ENCODE measurements at regions not wholly inside any gene's neighbourhood (a gene's known extent, or its start where the extent isn't known, plus 50 kb on each side); places are given as distances from the start of the nearest gene placed in this dataset.

DNA sequence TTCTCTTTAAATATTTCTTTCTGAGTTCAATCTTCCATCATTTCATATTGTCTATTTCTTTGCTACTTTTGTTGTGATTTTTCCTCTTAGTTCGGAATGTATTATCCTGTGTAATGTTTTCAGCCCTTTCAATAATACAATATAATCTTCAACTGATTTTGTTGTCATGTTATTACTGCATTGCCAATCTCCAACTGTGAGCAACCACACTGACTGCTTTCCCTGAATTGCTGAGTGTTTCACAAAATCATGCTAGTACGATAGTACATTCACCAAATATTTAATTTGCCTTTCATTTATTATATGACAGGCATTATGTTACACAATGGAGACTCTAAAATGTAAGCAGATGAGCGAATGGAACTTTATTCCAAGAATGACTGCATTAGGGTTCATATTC, 744.3 kb upstream of the ATXN8OS start:
- DNase-seq (ENCODE audit: low spot score) (no peak), ATAC-seq (ENCODE audit: insufficient number of reproducible peaks, low FRiP score, low read depth) (no peak)
- TF ChIP-seq, protein P1, sequence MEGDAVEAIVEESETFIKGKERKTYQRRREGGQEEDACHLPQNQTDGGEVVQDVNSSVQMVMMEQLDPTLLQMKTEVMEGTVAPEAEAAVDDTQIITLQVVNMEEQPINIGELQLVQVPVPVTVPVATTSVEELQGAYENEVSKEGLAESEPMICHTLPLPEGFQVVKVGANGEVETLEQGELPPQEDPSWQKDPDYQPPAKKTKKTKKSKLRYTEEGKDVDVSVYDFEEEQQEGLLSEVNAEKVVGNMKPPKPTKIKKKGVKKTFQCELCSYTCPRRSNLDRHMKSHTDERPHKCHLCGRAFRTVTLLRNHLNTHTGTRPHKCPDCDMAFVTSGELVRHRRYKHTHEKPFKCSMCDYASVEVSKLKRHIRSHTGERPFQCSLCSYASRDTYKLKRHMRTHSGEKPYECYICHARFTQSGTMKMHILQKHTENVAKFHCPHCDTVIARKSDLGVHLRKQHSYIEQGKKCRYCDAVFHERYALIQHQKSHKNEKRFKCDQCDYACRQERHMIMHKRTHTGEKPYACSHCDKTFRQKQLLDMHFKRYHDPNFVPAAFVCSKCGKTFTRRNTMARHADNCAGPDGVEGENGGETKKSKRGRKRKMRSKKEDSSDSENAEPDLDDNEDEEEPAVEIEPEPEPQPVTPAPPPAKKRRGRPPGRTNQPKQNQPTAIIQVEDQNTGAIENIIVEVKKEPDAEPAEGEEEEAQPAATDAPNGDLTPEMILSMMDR (IDR thresholded peaks at IDR 0.05), result no peak
- H3K36me3 ChIP-seq, result no peaks in the 10 kb centered on the region
- H3K27ac ChIP-seq, result no peak overlapping the region
- no peaks in the 10 kb centered on the region for H3K9me3 ChIP-seq
- no peak overlapping the region for H3K4me3 ChIP-seq
- no peaks in the 10 kb centered on the region for H3K4me1 ChIP-seq (ENCODE audit: control insufficient read depth in 1 of 2, low read depth in 2 of 2)
- H3K27me3 ChIP-seq (replicated peaks; ENCODE audit: insufficient read depth), result no peaks in the 10 kb centered on the region

DNA sequence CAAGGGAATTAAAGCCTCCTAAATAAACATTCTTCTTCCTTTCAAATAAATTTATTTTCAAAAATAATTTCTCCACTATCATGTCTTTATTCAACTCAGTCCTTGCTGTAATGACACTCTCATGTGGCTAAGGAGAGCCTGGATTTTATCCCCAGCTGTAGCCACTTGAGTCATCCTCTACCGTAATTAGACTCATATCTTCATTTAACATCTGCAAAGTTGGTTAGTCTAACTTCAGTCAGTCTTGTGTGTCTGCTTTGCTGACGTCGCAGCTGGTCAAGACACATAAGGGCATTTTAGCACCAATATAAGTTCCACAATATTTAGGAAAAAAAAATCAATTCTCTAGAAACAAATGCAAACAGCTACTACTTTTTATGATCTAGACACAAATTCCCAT, 776.4 kb upstream of the ATXN8OS start:
- no peaks in the 10 kb centered on the region for H3K27me3 ChIP-seq (replicated peaks; ENCODE audit: insufficient read depth)
- H3K9me3 ChIP-seq, result no peaks in the 10 kb centered on the region
- TF ChIP-seq, protein P1 (IDR thresholded peaks at IDR 0.05), result no peak
- H3K36me3 ChIP-seq, result no peaks in the 10 kb centered on the region
- no peak for ATAC-seq (ENCODE audit: insufficient number of reproducible peaks, low FRiP score, low read depth)
- H3K27ac ChIP-seq, result no peak overlapping the region
- no peak overlapping the region for H3K4me3 ChIP-seq
- no peaks in the 10 kb centered on the region for H3K4me1 ChIP-seq (ENCODE audit: control insufficient read depth in 1 of 2, low read depth in 2 of 2)
- DNase-seq (ENCODE audit: low spot score), result no peak

DNA sequence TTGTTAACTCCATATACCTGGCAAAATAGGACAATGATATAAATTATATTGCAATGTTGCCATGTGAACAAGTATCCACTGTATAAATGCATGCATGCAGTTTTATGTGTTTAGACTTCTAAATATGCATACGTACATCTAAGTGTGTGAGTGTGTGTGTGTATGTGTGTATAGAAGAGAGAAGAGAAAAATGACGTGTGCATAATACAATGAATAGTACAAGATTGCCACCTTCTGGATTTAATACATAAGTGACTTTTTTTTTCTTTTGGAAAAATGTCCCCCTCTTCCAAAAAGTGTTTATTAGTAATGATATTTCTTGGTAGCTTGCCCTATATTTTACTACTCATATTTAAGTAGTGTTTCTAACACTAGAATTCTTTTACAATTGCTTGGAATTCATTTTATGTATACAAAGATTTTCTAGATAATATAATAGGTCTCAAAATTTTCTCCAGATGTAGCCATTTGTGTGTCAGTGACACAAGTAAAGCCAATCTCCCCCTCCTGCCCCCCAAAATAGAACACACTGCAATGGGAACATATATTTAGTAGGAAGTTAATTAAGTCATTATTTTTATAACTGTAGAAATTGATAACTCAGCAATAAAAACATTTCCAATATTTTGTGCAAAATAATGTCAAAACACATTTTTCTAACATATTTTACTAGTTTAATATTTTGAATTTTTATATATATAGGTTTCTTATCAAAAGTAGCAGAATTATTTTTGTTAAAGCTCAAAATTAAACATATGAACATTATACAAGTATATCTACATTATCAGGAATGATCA, 783.3 kb upstream of the ATXN8OS start:
- ATAC-seq (ENCODE audit: insufficient number of reproducible peaks, low FRiP score, low read depth) (no peak), DNase-seq (ENCODE audit: low spot score) (no peak)
- TF ChIP-seq, protein P1 (IDR thresholded peaks at IDR 0.05), result no peak
- no peaks in the 10 kb centered on the region for H3K4me1 ChIP-seq (ENCODE audit: control insufficient read depth in 1 of 2, low read depth in 2 of 2)
- no peaks in the 10 kb centered on the region for H3K36me3 ChIP-seq
- H3K4me3 ChIP-seq, result no peak overlapping the region
- H3K27me3 ChIP-seq (replicated peaks; ENCODE audit: insufficient read depth), result no peaks in the 10 kb centered on the region
- no peaks in the 10 kb centered on the region for H3K9me3 ChIP-seq
- H3K27ac ChIP-seq, result no peak overlapping the region

DNA sequence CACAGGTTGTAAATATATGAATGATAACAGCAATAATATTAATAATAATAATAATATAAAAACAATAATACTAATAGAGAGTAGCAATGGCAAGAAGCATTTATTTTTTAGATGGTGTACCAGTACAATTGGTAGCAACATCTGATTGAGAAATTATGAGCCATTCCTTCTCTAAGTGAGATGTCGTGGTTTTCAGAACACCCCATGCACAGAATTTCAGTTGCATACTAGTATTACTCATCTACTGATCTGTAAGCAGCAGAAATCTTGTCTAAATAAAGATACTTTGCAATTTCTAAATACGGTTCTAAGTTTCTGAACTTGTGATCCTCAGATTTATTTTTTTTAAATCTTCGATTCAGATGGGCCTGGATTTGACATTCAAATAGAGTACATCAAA, 788.0 kb upstream of the ATXN8OS start:
- TF ChIP-seq, protein P1 (IDR thresholded peaks at IDR 0.05), result no peak
- H3K4me1 ChIP-seq (ENCODE audit: control insufficient read depth in 1 of 2, low read depth in 2 of 2), result no peaks in the 10 kb centered on the region
- no peaks in the 10 kb centered on the region for H3K36me3 ChIP-seq
- DNase-seq (ENCODE audit: low spot score), result no peak
- no peak overlapping the region for H3K27ac ChIP-seq
- no peaks in the 10 kb centered on the region for H3K9me3 ChIP-seq
- no peaks in the 10 kb centered on the region for H3K27me3 ChIP-seq (replicated peaks; ENCODE audit: insufficient read depth)
- ATAC-seq (ENCODE audit: insufficient number of reproducible peaks, low FRiP score, low read depth), result no peak
- H3K4me3 ChIP-seq, result no peak overlapping the region

DNA sequence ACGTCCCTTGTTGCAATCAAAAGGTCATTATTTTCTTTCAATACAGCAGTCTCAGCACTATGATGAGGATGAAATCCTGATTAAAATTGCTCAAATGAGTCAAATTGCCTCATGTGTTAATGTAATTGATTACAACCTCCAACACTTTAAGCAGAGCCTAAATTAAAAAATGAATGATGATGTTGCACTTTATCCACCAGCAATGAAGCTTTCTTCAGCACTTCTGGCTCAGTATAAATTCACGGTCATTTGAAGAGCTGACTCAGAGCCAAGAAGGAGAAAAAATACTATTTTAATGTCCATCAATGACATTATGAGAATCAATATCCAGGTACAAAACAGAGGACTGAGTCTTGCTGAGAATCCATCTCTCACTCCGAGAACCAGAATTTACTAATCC, 792.6 kb upstream of the ATXN8OS start:
- no peak for ATAC-seq (ENCODE audit: insufficient number of reproducible peaks, low FRiP score, low read depth)
- Histone ChIP-seq H3K36me3 (no peaks in the 10 kb centered on the region), H3K9me3 (no peaks in the 10 kb centered on the region), H3K27me3 (replicated peaks; ENCODE audit: insufficient read depth) (no peaks in the 10 kb centered on the region), H3K4me3 (no peak overlapping the region), H3K27ac (no peak overlapping the region), H3K4me1 (ENCODE audit: control insufficient read depth in 1 of 2, low read depth in 2 of 2) (no peaks in the 10 kb centered on the region)
- TF ChIP-seq, protein P1 (IDR thresholded peaks at IDR 0.05), result no peak
- DNase-seq (ENCODE audit: low spot score), result no peak
